Prostate gland (tissue), 2 donors: ENCODE measurements at regions not wholly inside any gene's neighbourhood (a gene's known extent, or its start where the extent isn't known, plus 50 kb on each side); places are given as distances from the start of the nearest gene placed in this dataset.
"Not testable (repeated sequence)": the region's sequence is repeated elsewhere in the genome, so short reads cannot be mapped to it uniquely, and the experiment has no call there.

ENCODE experiments used
- CTCF ChIP-seq, 4 experiments: fragments of 200-600 bp in 2 of 4; fragments of 450-650 bp in 2 of 4; sonication (generic) in 2 of 4; IDR thresholded peaks; 1 replicate in 3 of 4; 2 replicates in 1 of 4; pipeline ENCODE4 v1.5.1; 2016 to 2019; ENCODE audit warnings: antibody characterized with exemption in 4 of 4, mild to moderate bottlenecking in 2 of 4, moderate library complexity in 2 of 4
- POLR2A ChIP-seq: fragments of 450-650 bp; IDR thresholded peaks from one replicate; pipeline ENCODE4 v1.6.1; 2016; ENCODE audit warnings: antibody characterized with exemption, mild to moderate bottlenecking

GRCh38 chr2:87452861-87453260 lies 295.0 kb upstream of the PLGLB2 start:
- TF ChIP-seq CTCF (IDR thresholded peaks at IDR 0.05); POLR2A: not testable (repeated sequence)
